GM21825 (cell line): ENCODE measurements at regions not wholly inside any gene's neighbourhood (a gene's known extent, or its start where the extent isn't known, plus 50 kb on each side); places are given as distances from the start of the nearest gene placed in this dataset.

Source experiments
- ATAC-seq: cut with Tn5 transposase; IDR thresholded peaks from one replicate; pipeline ENCODE4 v1.9.1; 2021; ENCODE audit warnings: mild to moderate bottlenecking, moderate library complexity; ENCODE audit not compliant: unreplicated experiment

DNA sequence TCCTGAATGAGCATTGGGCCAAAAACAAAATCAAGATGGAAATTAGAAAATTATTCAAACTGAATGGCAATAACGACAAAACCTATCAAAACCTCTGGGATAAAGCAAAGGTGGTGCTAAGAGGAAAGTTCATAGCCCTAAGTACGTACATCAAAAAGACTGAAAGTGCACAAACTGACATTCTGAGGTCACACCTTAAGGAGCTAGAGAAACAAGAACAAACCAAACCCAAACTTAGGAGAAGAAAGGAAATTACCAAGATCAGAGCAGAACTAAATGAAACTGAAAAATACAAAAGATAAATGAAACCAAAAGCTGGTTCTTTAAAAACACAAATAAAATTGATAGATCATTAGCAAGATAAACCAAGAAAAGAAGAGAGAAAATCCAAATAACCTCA lies 1543.5 kb upstream of the ACVR2A start:
- no peak for ATAC-seq

GRCh38 chr2:146295080-146295670 lies 1549.7 kb upstream of the ACVR2A start:
- ATAC-seq: no peak

DNA sequence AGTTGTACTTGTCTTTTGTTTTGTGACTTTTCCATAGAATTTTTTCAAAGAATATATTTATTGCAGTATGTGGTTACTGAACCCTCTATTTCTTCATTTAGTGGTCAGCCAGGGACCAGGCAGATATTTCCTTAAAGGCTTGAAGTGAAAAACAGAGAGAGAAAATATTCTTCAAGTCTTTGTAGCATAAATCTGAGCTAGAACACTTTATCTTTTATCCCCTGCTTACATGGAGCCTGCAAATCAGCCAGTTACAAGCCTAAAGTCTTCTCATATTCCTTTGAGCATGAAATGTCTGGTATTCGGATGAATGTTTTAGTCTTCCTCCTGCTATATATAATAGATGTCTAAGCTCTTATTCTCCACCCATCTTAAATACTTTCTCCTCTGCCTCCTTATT lies 1557.5 kb upstream of the ACVR2A start:
- ATAC-seq: no peak

DNA sequence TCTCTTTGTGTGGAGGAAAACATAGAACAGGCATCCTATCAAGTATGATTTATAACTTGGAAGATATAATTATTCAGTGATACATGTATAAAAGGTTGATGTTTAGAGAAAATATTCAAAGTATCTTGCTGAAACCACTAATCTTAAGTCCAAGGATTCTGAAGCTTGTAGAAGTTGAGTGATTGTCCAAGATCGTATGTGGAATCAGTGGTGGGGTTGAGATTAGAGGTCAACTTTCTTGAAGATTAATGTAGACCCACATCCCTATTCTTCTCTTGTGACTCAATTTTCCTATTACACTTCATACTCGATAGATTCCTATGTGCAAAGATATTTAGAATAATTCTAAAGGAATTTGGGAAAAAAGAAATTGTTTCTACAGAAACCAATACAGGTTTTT lies 1565.9 kb upstream of the ACVR2A start:
- ATAC-seq: no peak

DNA sequence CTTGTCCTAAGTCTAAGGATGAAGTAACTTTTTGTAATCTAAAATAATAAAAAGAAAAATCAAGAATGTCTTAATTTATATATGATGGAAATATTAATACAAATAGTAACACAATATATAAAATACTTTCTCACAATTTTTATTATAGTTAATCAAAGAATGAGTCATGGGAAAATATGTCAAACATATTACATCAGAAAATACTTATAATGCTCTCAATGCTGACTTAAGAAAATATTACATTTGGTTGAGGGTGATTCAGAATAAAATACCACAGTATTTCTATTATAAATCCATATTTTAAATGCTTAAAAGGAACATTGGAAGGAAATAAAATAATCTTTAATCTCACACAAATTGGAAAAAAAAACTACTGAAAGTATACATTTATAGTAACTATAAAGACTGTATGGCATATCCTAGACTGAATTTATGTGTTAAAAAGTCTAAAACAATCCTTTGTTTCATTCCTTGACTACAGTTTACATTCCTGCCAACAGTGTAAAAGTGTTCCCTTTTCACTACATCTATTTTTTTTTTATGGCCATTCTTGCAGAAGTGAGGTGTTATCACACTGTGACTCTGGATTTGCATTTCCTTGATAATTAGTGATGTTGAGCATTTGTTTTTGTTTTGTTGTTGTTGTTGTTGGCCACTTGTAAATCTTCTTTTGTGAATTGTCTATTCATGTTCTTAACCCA lies 1573.5 kb upstream of the ACVR2A start:
- ATAC-seq: no peak

- ATAC-seq: no peak
Observed at GRCh38 chr2:146270618-146271017, 1574.2 kb upstream of the ACVR2A start.

GRCh38 chr2:146267093-146267492 lies 1577.7 kb upstream of the ACVR2A start:
- no peak for ATAC-seq

DNA sequence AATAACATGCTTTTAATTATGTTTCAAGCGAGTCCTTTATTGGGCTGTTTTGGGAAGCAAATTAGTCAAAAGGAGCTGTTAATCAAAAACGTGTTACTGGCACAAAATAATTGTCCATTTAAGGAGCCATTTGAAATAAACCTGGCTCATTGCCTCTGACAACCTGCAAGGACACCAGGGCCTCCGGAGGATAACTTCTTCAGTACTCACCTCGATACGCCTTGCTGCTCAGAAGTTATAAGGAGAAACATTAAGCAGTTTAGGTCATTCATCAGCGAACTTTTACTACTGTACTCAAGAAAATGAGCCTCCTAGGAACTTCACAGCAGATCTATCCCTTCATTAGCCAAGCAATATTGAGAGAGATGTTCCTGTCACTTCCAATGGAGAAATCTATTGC lies 1579.2 kb upstream of the ACVR2A start:
- no peak for ATAC-seq

GRCh38 chr2:146262606-146263005 lies 1582.2 kb upstream of the ACVR2A start:
- ATAC-seq: no peak

GRCh38 chr2:146260551-146260950 lies 1584.3 kb upstream of the ACVR2A start:
- no peak for ATAC-seq

GRCh38 chr2:146259816-146260215 lies 1585.0 kb upstream of the ACVR2A start:
- ATAC-seq: no peak

- no peak for ATAC-seq
Observed at GRCh38 chr2:146258071-146258470, 1586.8 kb upstream of the ACVR2A start.

DNA sequence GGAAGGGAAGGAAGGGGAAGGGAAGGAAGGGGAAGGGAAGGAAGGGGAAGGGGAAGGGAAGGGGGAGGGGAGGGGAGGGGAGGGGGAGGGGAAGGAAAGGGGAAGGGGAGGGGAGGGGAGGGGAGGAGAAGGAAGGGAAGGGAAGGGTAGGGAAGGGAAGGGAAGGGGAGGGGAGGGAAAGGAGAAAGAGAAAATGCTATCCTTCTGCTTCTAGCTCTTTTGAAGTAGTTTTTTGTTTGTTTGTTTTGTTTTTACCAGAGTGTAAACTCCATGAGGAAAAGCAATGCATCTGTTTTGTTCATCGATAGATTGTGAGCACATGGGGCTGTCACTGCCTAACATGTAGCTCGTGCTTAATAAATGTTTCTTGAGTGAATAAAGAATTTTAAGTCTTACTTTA lies 1592.7 kb upstream of the ACVR2A start:
- ATAC-seq: no peak

DNA sequence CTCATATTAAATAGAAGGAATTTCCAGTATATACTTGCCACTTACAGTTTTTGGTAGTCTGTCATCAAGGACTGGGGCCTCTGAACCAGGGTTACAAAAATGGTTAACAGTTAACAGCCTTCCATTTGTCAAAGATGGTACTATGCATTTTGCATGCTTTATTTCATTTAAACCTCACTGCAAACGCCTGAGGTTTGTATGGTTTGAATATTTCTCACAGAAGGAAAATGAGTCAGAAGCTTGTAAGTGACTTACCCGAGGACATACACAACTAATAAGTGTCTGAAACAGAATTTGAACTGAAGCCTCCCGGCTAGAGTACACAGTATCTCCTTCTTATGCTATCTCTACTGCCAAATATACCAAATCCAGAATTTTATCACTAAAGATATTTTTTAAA lies 1593.5 kb upstream of the ACVR2A start:
- ATAC-seq: no peak

DNA sequence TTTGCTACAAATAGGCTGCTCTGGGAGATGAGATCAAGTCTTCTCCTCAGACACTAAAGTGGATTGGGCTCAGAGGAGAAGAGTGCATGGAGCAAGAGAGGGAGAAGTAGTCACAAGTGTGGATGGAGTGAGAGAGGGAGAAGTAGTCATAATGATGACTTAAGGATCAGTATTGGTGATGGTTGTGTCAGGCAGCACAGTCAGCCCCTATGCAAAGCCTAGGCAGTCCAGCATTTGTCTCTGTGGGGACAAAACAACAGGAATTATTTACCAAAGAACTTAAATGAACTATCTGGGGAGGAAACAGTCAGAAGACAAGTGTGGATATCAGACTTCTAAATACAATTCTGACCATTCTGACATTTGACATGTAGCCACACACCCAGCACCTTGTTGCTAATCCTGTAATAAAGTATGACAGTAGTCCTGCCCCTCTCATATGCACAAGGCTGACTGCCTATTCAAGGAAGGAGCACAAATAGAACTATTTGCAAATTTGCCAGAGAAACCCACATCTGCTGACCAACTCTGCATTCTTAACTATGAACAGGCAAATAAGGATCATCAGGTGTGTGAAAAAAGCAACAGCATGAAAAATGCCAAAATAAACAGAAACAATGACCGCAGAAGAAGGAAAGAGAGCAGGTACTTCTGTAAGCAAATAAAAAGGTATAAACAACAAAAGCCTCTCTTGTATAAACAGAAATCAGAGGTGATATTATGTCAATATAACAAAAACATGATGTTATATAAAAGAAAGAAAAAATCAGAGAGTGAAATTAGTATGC lies 1597.9 kb upstream of the ACVR2A start:
- no peak for ATAC-seq

DNA sequence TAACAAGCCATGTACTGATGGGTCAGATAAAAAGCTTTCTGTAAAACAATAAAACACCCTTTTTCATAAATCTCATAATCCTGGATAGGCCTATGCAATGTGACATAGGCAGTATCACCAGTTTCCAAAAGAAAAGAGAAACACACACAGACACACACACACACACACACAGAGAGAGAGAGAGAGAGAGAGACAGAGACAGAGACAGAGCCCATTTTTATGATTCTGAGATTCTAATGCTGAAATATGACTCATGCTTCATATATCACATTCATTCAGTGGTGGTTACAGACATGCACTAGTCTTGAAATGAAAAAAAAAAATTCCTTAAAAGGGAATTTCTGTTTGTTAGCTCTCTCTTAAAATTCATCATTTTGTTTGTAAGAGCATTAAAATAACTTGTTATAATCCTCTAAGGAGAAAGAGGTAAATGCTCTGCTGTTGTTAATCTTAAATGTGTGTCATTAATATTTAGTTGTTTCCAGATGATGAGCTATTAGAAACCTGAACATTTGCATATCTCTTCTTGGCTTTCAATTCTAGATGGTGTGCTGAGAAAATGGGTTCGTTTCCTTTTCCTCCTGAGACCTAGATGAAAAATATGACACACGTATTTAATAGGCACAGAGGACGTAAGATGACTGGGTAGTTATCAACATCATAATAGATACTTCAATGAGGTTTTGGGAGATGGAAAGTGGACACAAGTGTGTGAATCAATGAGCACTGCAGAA lies 1598.7 kb upstream of the ACVR2A start:
- ATAC-seq: no peak

DNA sequence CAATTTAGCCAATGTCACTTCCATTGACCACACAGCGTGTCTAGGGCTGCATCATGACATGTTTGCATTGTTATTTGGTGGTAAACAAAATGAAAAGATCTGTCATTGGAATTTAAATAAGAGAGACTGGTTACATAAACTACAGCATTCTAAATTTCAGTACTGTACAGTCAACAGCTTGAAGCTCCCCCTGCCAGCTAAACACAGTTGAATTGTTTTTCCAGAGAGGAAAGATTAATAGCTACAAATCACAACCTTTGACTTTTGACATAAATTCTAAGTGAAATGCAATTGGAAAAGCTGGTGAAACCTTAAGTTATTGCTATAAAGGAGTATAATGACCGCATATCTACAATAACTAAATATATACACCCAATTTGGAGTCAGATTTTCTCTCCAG lies 1600.0 kb upstream of the ACVR2A start:
- ATAC-seq: no peak

GRCh38 chr2:146244131-146244530 lies 1600.7 kb upstream of the ACVR2A start:
- ATAC-seq: no peak

- ATAC-seq: no peak
Observed at GRCh38 chr2:146241023-146241422, 1603.8 kb upstream of the ACVR2A start.

DNA sequence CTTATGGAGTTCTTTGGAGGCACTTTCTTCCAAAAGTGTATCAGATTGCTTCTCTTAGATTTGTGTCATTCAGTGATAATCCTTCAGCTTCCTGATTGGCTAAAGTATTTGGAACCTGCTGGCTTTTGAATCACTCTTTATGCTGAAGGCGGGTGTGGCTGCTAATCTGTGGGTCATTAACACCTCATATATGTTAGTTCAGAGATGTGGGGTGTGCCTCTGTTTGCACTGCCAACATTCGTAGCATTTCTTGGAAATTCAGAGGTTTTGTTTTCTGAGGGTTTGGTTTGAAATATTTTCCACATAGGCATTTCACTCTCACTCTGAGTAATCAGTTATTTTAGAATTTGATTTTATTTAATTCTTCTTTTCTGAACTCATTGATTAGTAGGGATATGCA lies 1604.4 kb upstream of the ACVR2A start:
- no peak for ATAC-seq

GRCh38 chr2:146239392-146240135 lies 1605.3 kb upstream of the ACVR2A start:
- ATAC-seq: no peak
